GM21576 (cell line): ENCODE measurements at regions not wholly inside any gene's neighbourhood (a gene's known extent, or its start where the extent isn't known, plus 50 kb on each side); places are given as distances from the start of the nearest gene placed in this dataset.
"Not testable (repeated sequence)": the region's sequence is repeated elsewhere in the genome, so short reads cannot be mapped to it uniquely, and the experiment has no call there.

ENCODE experiments used
- ATAC-seq: cut with Tn5 transposase; IDR thresholded peaks from one replicate; pipeline ENCODE4 v1.9.1; 2021; ENCODE audit warnings: mild to moderate bottlenecking, moderate library complexity; ENCODE audit not compliant: unreplicated experiment

- ATAC-seq: no peak
Measured at GRCh38 chrX:45842207-45842925, 641.7 kb upstream of the DIPK2B start.

- ATAC-seq: no peak
Measured at GRCh38 chrX:45840411-45840950, 639.8 kb upstream of the DIPK2B start.

- ATAC-seq: no peak
Measured at GRCh38 chrX:45830343-45830742, 629.7 kb upstream of the DIPK2B start.

- ATAC-seq: no peak
Measured at GRCh38 chrX:45824471-45824870, 623.8 kb upstream of the DIPK2B start.

GRCh38 chrX:45823536-45823935 lies 622.9 kb upstream of the DIPK2B start:
- ATAC-seq: no peak

- no peak for ATAC-seq
Measured at GRCh38 chrX:45822124-45822523, 621.4 kb upstream of the DIPK2B start.

GRCh38 chrX:45818913-45819312 lies 618.2 kb upstream of the DIPK2B start:
- ATAC-seq: no peak

GRCh38 chrX:45815441-45815840 lies 614.8 kb upstream of the DIPK2B start:
- no peak for ATAC-seq

GRCh38 chrX:45811326-45811725 lies 610.6 kb upstream of the DIPK2B start:
- ATAC-seq: no peak

GRCh38 chrX:45807572-45808425 lies 607.1 kb upstream of the DIPK2B start:
- ATAC-seq: no peak

GRCh38 chrX:45806410-45807121 lies 605.9 kb upstream of the DIPK2B start:
- no peak for ATAC-seq

- ATAC-seq: no peak
Measured at GRCh38 chrX:45804276-45804675, 603.6 kb upstream of the DIPK2B start.

GRCh38 chrX:45803383-45803921 lies 602.8 kb upstream of the DIPK2B start:
- no peak for ATAC-seq

- no peak for ATAC-seq
Measured at GRCh38 chrX:45801554-45801953, 600.9 kb upstream of the DIPK2B start.

GRCh38 chrX:45800746-45801453 lies 600.2 kb upstream of the DIPK2B start:
- not testable (repeated sequence) for ATAC-seq

- ATAC-seq: no peak
Measured at GRCh38 chrX:45799576-45799975, 598.9 kb upstream of the DIPK2B start.

GRCh38 chrX:45795546-45795945 lies 594.9 kb upstream of the DIPK2B start:
- ATAC-seq: no peak

GRCh38 chrX:45794995-45795337 lies 594.3 kb upstream of the DIPK2B start:
- ATAC-seq: no peak

GRCh38 chrX:45794323-45794994 lies 593.8 kb upstream of the DIPK2B start:
- ATAC-seq: no peak

GRCh38 chrX:45788941-45789348 lies 588.3 kb upstream of the DIPK2B start:
- ATAC-seq: no peak
